Panc1 (cell line): ENCODE measurements at regions not wholly inside any gene's neighbourhood (a gene's known extent, or its start where the extent isn't known, plus 50 kb on each side); places are given as distances from the start of the nearest gene placed in this dataset.
A peak's percentile ranks its signal among the peaks of the same experiment; 100 is the strongest.

Experiments
- ATAC-seq: fragments of 200-7000 bp; cut with Tn5 transposase; 2 replicates; pipeline ENCODE4 v1.9.1; 2020; ENCODE audit warnings: mild to moderate bottlenecking, moderate library complexity
- BruUV-seq: library from RNA; stranded (reverse); fragments of 400-500 nt; replicated peaks from 2 replicates; lab custom pipeline; 2021; lab: Mats Ljungman, UMichigan
- CTCF ChIA-PET: fragments of 300-600 bp; sonication (Branson Sonifier 250); formaldehyde crosslinking; loops from one replicate; lab custom pipeline; 2022; ENCODE audit warnings: antibody characterized with exemption; lab: Charles Lee
- POLR2A ChIA-PET: fragments of 300-600 bp; sonication (Branson Sonifier 250); formaldehyde crosslinking; loops from one replicate; lab custom pipeline; 2022; ENCODE audit warnings: antibody characterized with exemption; lab: Charles Lee
- DNase-seq: peaks from one replicate; pipeline ENCODE4 v3.0.0-alpha.2; 2010; ENCODE audit warnings: low read depth, low spot score
- H3K27ac ChIP-seq: 2 replicates; pipeline ENCODE4 v1.5.1; 2011; ENCODE audit warnings: mild to moderate bottlenecking, low read length, inconsistent platforms
- H3K27me3 ChIP-seq: fragments of 200-500 bp; sonication (Bioruptor generic); 2 replicates; pipeline ENCODE4 v1.6.0; 2014; ENCODE audit warnings: low read length, inconsistent platforms; ENCODE audit not compliant: control insufficient read depth, insufficient read depth
- H3K36me3 ChIP-seq: fragments of 200-500 bp; sonication (Bioruptor generic); 2 replicates; pipeline ENCODE4 v1.5.1; 2014; ENCODE audit warnings: inconsistent platforms, mild to moderate bottlenecking, low read length, moderate library complexity; ENCODE audit not compliant: control insufficient read depth, insufficient read depth
- H3K4me1 ChIP-seq: 2 replicates; pipeline ENCODE4 v1.5.1; 2011; ENCODE audit warnings: inconsistent platforms, mild to moderate bottlenecking, low read length, moderate library complexity; ENCODE audit not compliant: control insufficient read depth, insufficient read depth
- H3K4me3 ChIP-seq, 2 experiments: 2 replicates each; pipeline ENCODE4 v1.5.1; 2011 to 2012; ENCODE audit warnings: low read depth in 2 of 2, low read length in 2 of 2, mild to moderate bottlenecking in 2 of 2, inconsistent platforms in 1 of 2, moderate library complexity in 1 of 2
- H3K9me3 ChIP-seq: fragments of 200-500 bp; sonication (Bioruptor generic); 2 replicates; pipeline ENCODE4 v1.5.1; 2014; ENCODE audit warnings: low read depth, mild to moderate bottlenecking, inconsistent platforms, low read length, moderate library complexity; ENCODE audit not compliant: control insufficient read depth, insufficient read depth
- POLR2AphosphoS5 ChIP-seq: IDR thresholded peaks from 2 replicates; pipeline ENCODE4 v1.6.1; 2012; ENCODE audit warnings: mild to moderate bottlenecking, low read depth, low read length, moderate library complexity
- REST ChIP-seq, 2 experiments: IDR thresholded peaks; 2 replicates each; pipeline ENCODE4 v1.6.1; 2011 to 2012; ENCODE audit warnings: low read depth in 2 of 2, control low read depth in 1 of 2, low read length in 1 of 2, mild to moderate bottlenecking in 1 of 2, moderate library complexity in 1 of 2; ENCODE audit not compliant: insufficient read depth in 1 of 2
- SIN3A ChIP-seq: IDR thresholded peaks from 2 replicates; pipeline ENCODE4 v1.6.1; 2012; ENCODE audit warnings: low read depth, mild to moderate bottlenecking, low read length, moderate library complexity, borderline replicate concordance; ENCODE audit not compliant: insufficient read depth
- TCF7L2 ChIP-seq: IDR thresholded peaks from 2 replicates; pipeline ENCODE4 v1.6.1; 2011; ENCODE audit warnings: mild to moderate bottlenecking, low read depth, low read length, inconsistent platforms
- in situ Hi-C: cut with HindIII; loops from 2 replicates; pipeline ENCODE4 v1.10.0; 2016; ENCODE audit warnings: low sequenced_read_pairs, low pct_unique_long_range_greater_than_20kb
- intact Hi-C: fragments of 100-400 bp; cut with micrococcal nuclease; formaldehyde crosslinking; loops from one replicate; pipeline ENCODE4 v1.10.0; 2022; ENCODE audit not compliant: unreplicated experiment
- TF ChIP-seq, protein P1 (sequence below): fragments of 450-650 bp; IDR thresholded peaks from 2 replicates; pipeline ENCODE4 v1.5.1; 2017; ENCODE audit warnings: mild to moderate bottlenecking

DNA sequence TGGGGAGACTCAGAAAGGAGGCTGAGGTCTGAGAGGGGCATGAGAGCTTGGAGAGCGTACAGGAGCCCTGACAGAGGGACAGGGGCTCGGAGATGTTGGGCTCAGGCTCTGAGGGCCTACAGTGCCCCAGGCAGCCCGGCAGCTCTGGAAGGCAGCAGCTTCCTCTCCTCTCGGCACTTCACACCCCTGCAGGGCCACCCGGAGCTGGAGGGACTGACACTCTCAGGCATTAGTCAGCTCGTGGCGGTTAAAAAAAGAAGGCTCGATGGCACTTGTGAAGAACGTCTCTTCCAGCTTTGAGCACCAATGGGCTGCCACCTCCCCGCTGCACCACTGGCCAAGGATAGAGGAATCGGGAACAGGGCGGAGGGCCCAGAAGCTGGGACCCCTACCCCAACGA, 62.6 kb upstream of the SIRPA start:
- H3K9me3 ChIP-seq, result no peaks in the 10 kb centered on the region
- no peaks in the 10 kb centered on the region for H3K36me3 ChIP-seq
- no peak overlapping the region for H3K4me3 ChIP-seq
- intact Hi-C loops (no loop called here), in situ Hi-C loops (no loop called here)
- no peak overlapping the region for H3K27ac ChIP-seq
- H3K4me1 ChIP-seq, result no peaks in the 10 kb centered on the region
- ATAC-seq (peak; percentile 35; the same call in 1 of the 2 replicates), DNase-seq (no peak)
- ChIA-PET POLR2A (no interaction called here), CTCF (no interaction called here)
- no peak for TF ChIP-seq TCF7L2
- no peak for TF ChIP-seq REST (IDR thresholded peaks at IDR 0.05; ENCODE audit: insufficient read depth in 1 of 2, low read depth in 2 of 2, low read length in 1 of 2)
- TF ChIP-seq POLR2AphosphoS5, result no peak
- TF ChIP-seq SIN3A, result no peak
- TF ChIP-seq, protein P1, sequence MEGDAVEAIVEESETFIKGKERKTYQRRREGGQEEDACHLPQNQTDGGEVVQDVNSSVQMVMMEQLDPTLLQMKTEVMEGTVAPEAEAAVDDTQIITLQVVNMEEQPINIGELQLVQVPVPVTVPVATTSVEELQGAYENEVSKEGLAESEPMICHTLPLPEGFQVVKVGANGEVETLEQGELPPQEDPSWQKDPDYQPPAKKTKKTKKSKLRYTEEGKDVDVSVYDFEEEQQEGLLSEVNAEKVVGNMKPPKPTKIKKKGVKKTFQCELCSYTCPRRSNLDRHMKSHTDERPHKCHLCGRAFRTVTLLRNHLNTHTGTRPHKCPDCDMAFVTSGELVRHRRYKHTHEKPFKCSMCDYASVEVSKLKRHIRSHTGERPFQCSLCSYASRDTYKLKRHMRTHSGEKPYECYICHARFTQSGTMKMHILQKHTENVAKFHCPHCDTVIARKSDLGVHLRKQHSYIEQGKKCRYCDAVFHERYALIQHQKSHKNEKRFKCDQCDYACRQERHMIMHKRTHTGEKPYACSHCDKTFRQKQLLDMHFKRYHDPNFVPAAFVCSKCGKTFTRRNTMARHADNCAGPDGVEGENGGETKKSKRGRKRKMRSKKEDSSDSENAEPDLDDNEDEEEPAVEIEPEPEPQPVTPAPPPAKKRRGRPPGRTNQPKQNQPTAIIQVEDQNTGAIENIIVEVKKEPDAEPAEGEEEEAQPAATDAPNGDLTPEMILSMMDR, result no peak
- BruUV-seq, result no TSS peak
- no peaks in the 10 kb centered on the region for H3K27me3 ChIP-seq

DNA sequence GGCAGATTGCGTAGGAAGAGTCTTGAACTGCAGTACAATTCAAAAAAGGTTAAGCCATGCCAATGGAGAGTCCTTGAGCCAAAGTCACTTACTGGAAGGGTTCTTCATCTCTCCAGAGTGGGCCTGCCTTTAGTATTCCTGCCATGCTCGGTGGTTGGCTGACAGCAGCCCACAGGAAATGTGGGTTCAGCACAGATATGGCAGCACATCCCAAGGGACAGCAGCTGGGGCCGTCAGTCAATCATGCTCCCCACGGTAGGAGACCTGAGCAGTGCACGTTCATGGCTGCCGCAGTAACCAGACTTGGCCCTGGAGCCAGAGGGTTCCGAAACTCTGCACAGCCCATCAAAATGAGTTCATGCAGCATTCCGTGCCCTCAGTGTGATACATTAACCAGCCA, 63.6 kb upstream of the SIRPA start:
- Histone ChIP-seq H3K27me3 (no peaks in the 10 kb centered on the region), H3K9me3 (no peaks in the 10 kb centered on the region), H3K27ac (no peak overlapping the region), H3K36me3 (no peaks in the 10 kb centered on the region), H3K4me3 (no peak overlapping the region), H3K4me1 (no peaks in the 10 kb centered on the region)
- no peak for TF ChIP-seq SIN3A
- TF ChIP-seq, protein P1, result no peak
- in situ Hi-C loops (no loop called here), intact Hi-C loops (no loop called here)
- POLR2A ChIA-PET, result no interaction called here
- ATAC-seq, result no peak
- CTCF ChIA-PET, result interaction anchor here (0.6 kb wide), 1 partner anchor 356 kb away, joined by 3 read pairs; no protein-coding TSS in a partner anchor
- no peak for DNase-seq
- no TSS peak for BruUV-seq
